ENCODE measurements at regions not wholly inside any gene's neighbourhood (a gene's known extent, or its start where the extent isn't known, plus 50 kb on each side); places are given as distances from the start of the nearest gene placed in this dataset.

GRCh38 chr3:56985460-56985859 lies 75.0 kb upstream of the SPATA12 start:
- no peak for DNase-seq (ENCODE audit: low spot score)

GRCh38 chr3:56983427-56983826 lies 77.0 kb upstream of the SPATA12 start:
- DNase-seq (ENCODE audit: low spot score) = no peak

- DNase-seq (ENCODE audit: low spot score) = no peak
Observed at GRCh38 chr3:56981445-56982230, 78.8 kb upstream of the SPATA12 start.

GRCh38 chr3:56980798-56981390 lies 79.6 kb upstream of the SPATA12 start:
- peak; percentile 100 for DNase-seq (ENCODE audit: low spot score)

- DNase-seq (ENCODE audit: low spot score) = no peak
Observed at GRCh38 chr3:56980243-56980642, 80.2 kb upstream of the SPATA12 start.

GRCh38 chr3:56979791-56980190 lies 80.7 kb upstream of the SPATA12 start:
- DNase-seq (ENCODE audit: low spot score) = no peak

- no peak for DNase-seq (ENCODE audit: low spot score)
Observed at GRCh38 chr3:56977561-56977889, 82.9 kb upstream of the SPATA12 start.

- no peak for DNase-seq (ENCODE audit: low spot score)
Observed at GRCh38 chr3:56976651-56977560, 83.6 kb upstream of the SPATA12 start.

GRCh38 chr3:56975567-56975966 lies 84.9 kb upstream of the SPATA12 start:
- DNase-seq (ENCODE audit: low spot score) = no peak

GRCh38 chr3:56974247-56974930 lies 86.1 kb upstream of the SPATA12 start:
- peak; percentile 82 for DNase-seq (ENCODE audit: low spot score)

GRCh38 chr3:56971816-56972215 lies 88.6 kb upstream of the SPATA12 start:
- DNase-seq (ENCODE audit: low spot score) = no peak

GRCh38 chr3:56971261-56971660 lies 89.2 kb upstream of the SPATA12 start:
- no peak for DNase-seq (ENCODE audit: low spot score)

- no peak for DNase-seq (ENCODE audit: low spot score)
Observed at GRCh38 chr3:56970461-56970879, 90.0 kb upstream of the SPATA12 start.

- no peak for DNase-seq (ENCODE audit: low spot score)
Observed at GRCh38 chr3:56969851-56970250, 90.6 kb upstream of the SPATA12 start.

- DNase-seq (ENCODE audit: low spot score) = no peak
Observed at GRCh38 chr3:56966509-56966908, 94.0 kb upstream of the SPATA12 start.

- no peak for DNase-seq (ENCODE audit: low spot score)
Observed at GRCh38 chr3:56966104-56966503, 94.4 kb upstream of the SPATA12 start.

GRCh38 chr3:56962922-56963321 lies 97.5 kb upstream of the SPATA12 start:
- no peak for DNase-seq (ENCODE audit: low spot score)

GRCh38 chr3:56962206-56962605 lies 98.3 kb upstream of the SPATA12 start:
- DNase-seq (ENCODE audit: low spot score) = no peak

- DNase-seq (ENCODE audit: low spot score) = no peak
Observed at GRCh38 chr3:56960234-56960917, 100.1 kb upstream of the SPATA12 start.

GRCh38 chr3:56958879-56959278 lies 101.6 kb upstream of the SPATA12 start:
- no peak for DNase-seq (ENCODE audit: low spot score)

GRCh38 chr3:56957522-56957921 lies 102.9 kb upstream of the SPATA12 start:
- DNase-seq (ENCODE audit: low spot score) = no peak

- DNase-seq (ENCODE audit: low spot score) = no peak
Observed at GRCh38 chr3:56956906-56957305, 103.6 kb upstream of the SPATA12 start.

Data from kidney capillary endothelial cell (primary cell).